Frontal cortex (tissue), 3 donors: ENCODE measurements at regions not wholly inside any gene's neighbourhood (a gene's known extent, or its start where the extent isn't known, plus 50 kb on each side); places are given as distances from the start of the nearest gene placed in this dataset.
"Not testable (repeated sequence)": the region's sequence is repeated elsewhere in the genome, so short reads cannot be mapped to it uniquely, and the experiment has no call there.

Experiments
- DNase-seq, 2 donors: peaks; one replicate each; pipeline ENCODE4 v3.0.0; 2012; ENCODE audit warnings: low spot score in 2 of 2
- FAIRE-seq: peaks from 2 replicates; lab custom pipeline; 2012; peaks lifted over from hg19 to GRCh38; lab: Jason Lieb, UNC
- donor health status: control.
- donor health status: control.
- donor health status: control.

- FAIRE-seq (no peak), DNase-seq (no peak)
Observed at GRCh38 chr5:122591828-122592227, 183.1 kb upstream of the SNX2 start.

GRCh38 chr5:122599000-122599399, 175.9 kb upstream of the SNX2 start:
- DNase-seq (no peak), FAIRE-seq (no peak)

GRCh38 chr5:122600924-122601323, 174.0 kb upstream of the SNX2 start:
- FAIRE-seq = no peak
- no peak for DNase-seq

- DNase-seq = no peak
- FAIRE-seq = no peak
Observed at GRCh38 chr5:122602700-122603099, 172.2 kb upstream of the SNX2 start.

- FAIRE-seq (no peak), DNase-seq (no peak)
Observed at GRCh38 chr5:122605236-122605635, 169.6 kb upstream of the SNX2 start.

- FAIRE-seq (no peak), DNase-seq (no peak)
Observed at GRCh38 chr5:122607818-122608217, 167.1 kb upstream of the SNX2 start.

GRCh38 chr5:122608222-122608621, 166.7 kb upstream of the SNX2 start:
- FAIRE-seq (no peak), DNase-seq (no peak)

GRCh38 chr5:122611406-122611805, 163.5 kb upstream of the SNX2 start:
- DNase-seq = no peak
- no peak for FAIRE-seq

- no peak for DNase-seq
- FAIRE-seq = no peak
Observed at GRCh38 chr5:122612901-122613300, 162.0 kb upstream of the SNX2 start.

GRCh38 chr5:122615146-122615545, 159.7 kb upstream of the SNX2 start:
- FAIRE-seq = no peak
- DNase-seq = no peak

GRCh38 chr5:122615832-122616231, 159.0 kb upstream of the SNX2 start:
- no peak for FAIRE-seq
- no peak for DNase-seq

- DNase-seq, FAIRE-seq: not testable (repeated sequence)
Observed at GRCh38 chr5:122618046-122618445, 156.8 kb upstream of the SNX2 start.

- DNase-seq, FAIRE-seq: not testable (repeated sequence)
Observed at GRCh38 chr5:122620768-122621167, 154.1 kb upstream of the SNX2 start.

GRCh38 chr5:122628714-122629113, 146.2 kb upstream of the SNX2 start:
- not testable (repeated sequence) for DNase-seq, FAIRE-seq

- FAIRE-seq (no peak), DNase-seq (no peak)
Observed at GRCh38 chr5:122629121-122629677, 145.7 kb upstream of the SNX2 start.

GRCh38 chr5:122638581-122638980, 136.3 kb upstream of the SNX2 start:
- FAIRE-seq = no peak
- no peak for DNase-seq

GRCh38 chr5:122639033-122639432, 135.8 kb upstream of the SNX2 start:
- DNase-seq (no peak), FAIRE-seq (no peak)

- DNase-seq (no peak), FAIRE-seq (no peak)
Observed at GRCh38 chr5:122639864-122640263, 135.0 kb upstream of the SNX2 start.

- no peak for DNase-seq
- FAIRE-seq = no peak
Observed at GRCh38 chr5:122649080-122649479, 125.8 kb upstream of the SNX2 start.

- DNase-seq = no peak
- no peak for FAIRE-seq
Observed at GRCh38 chr5:122653087-122654017, 121.5 kb upstream of the SNX2 start.

GRCh38 chr5:122656160-122656559, 118.7 kb upstream of the SNX2 start:
- FAIRE-seq (no peak), DNase-seq (no peak)
